HCT116 (cell line): ENCODE measurements at regions not wholly inside any gene's neighbourhood (a gene's known extent, or its start where the extent isn't known, plus 50 kb on each side); places are given as distances from the start of the nearest gene placed in this dataset.

Source experiments
- ATAC-seq: fragments of 200-7000 bp; cut with Tn5 transposase; 2 replicates; pipeline ENCODE4 v1.9.1; 2020; ENCODE audit warnings: mild to moderate bottlenecking, moderate library complexity
- BruUV-seq: library from RNA; stranded (reverse); fragments of 400-500 nt; replicated peaks from 2 replicates; lab custom pipeline; 2021; lab: Mats Ljungman, UMichigan
- CTCF ChIA-PET: fragments of 300-600 bp; sonication (Branson Sonifier 250); formaldehyde crosslinking; loops from one replicate; lab custom pipeline; 2021; ENCODE audit warnings: antibody characterized with exemption; lab: Charles Lee
- POLR2A ChIA-PET: fragments of 300-600, 350-600 bp; sonication (Branson Sonifier 250); formaldehyde crosslinking; loops from one replicate; lab custom pipeline; 2021; ENCODE audit warnings: antibody characterized with exemption; lab: Charles Lee
- RAD21 ChIA-PET, 2 experiments: fragments of 300-600 bp; sonication (Branson Sonifier 250); formaldehyde crosslinking; loops; one replicate each; lab custom pipeline; 2023; ENCODE audit warnings: low total read pairs in 2 of 2; ENCODE audit not compliant: uncharacterized antibody in 2 of 2, unreplicated experiment in 2 of 2, low non-redundant PET in 1 of 2; lab: Charles Lee
- DNase-seq: peaks from one replicate; pipeline ENCODE4 v3.0.0-alpha.2; 2010; ENCODE audit warnings: low read depth, low spot score
- H2AFZ ChIP-seq: fragments of 200-600 bp; shearing (Covaris generic), sonication (generic); 2 replicates; pipeline ENCODE4 v1.6.1; 2017; ENCODE audit warnings: low read depth, mixed run types, mixed read lengths, antibody characterized with exemption, low read length; ENCODE audit not compliant: poor library complexity, severe bottlenecking
- H3K27ac ChIP-seq: 2 replicates; pipeline ENCODE4 v1.5.1; 2012; ENCODE audit warnings: low read depth, low read length
- H3K27me3 ChIP-seq: fragments of 200-600 bp; sonication (generic); 2 replicates; pipeline ENCODE4 v1.6.1; 2016; ENCODE audit warnings: mixed run types, low read length, mixed read lengths; ENCODE audit not compliant: insufficient read depth
- H3K36me3 ChIP-seq, 2 experiments: fragments of 200-500 bp in 1 of 2; fragments of 200-600 bp in 1 of 2; sonication (Bioruptor generic) in 1 of 2; sonication (generic) in 1 of 2; 2 replicates each; pipeline versions ENCODE4 v1.5.1 to v1.6.1; 2014 to 2016; ENCODE audit warnings: low read length in 2 of 2, inconsistent platforms in 1 of 2, mixed read lengths in 1 of 2, mixed run types in 1 of 2; ENCODE audit not compliant: insufficient read depth in 2 of 2, control insufficient read depth in 1 of 2
- H3K4me1 ChIP-seq, 2 experiments: fragments of 200-600 bp in 1 of 2; sonication (generic) in 1 of 2; 2 replicates each; pipeline versions ENCODE4 v1.5.1 to v1.6.1; 2012 to 2017; ENCODE audit warnings: low read length in 2 of 2, inconsistent platforms in 1 of 2, mild to moderate bottlenecking in 1 of 2, mixed read lengths in 1 of 2, mixed run types in 1 of 2, moderate library complexity in 1 of 2; ENCODE audit not compliant: insufficient read depth in 2 of 2, control insufficient read depth in 1 of 2
- H3K4me2 ChIP-seq: fragments of 200-600 bp; sonication (generic); 2 replicates; pipeline ENCODE4 v1.6.1; 2017; ENCODE audit warnings: mixed run types, low read length, mixed read lengths
- H3K4me3 ChIP-seq, 2 experiments: fragments of 200-600 bp in 1 of 2; sonication (generic) in 1 of 2; replicated peaks in 1 of 2; 2 replicates each; pipeline ENCODE4 v1.5.1; 2011 to 2016; ENCODE audit warnings: low read length in 2 of 2, control low read depth in 1 of 2, low read depth in 1 of 2, mild to moderate bottlenecking in 1 of 2, mixed read lengths in 1 of 2, mixed run types in 1 of 2
- H3K79me2 ChIP-seq: fragments of 200-600 bp; sonication (generic); 2 replicates; pipeline ENCODE4 v1.6.1; 2017; ENCODE audit warnings: mild to moderate bottlenecking, mixed run types, low read length, moderate library complexity, mixed read lengths; ENCODE audit not compliant: insufficient read depth
- H3K9ac ChIP-seq: fragments of 200-600 bp; sonication (generic); 2 replicates; pipeline ENCODE4 v1.6.1; 2016; ENCODE audit warnings: low read length, mixed read lengths
- H3K9me2 ChIP-seq: fragments of 200-600 bp; sonication (generic), shearing (Covaris generic); 2 replicates; pipeline ENCODE4 v1.6.1; 2017; ENCODE audit warnings: mixed run types, mild to moderate bottlenecking, moderate library complexity; ENCODE audit not compliant: insufficient read depth
- H3K9me3 ChIP-seq, 2 experiments: fragments of 200-500 bp in 1 of 2; fragments of 200-600 bp in 1 of 2; sonication (Bioruptor generic) in 1 of 2; sonication (generic) in 1 of 2; 2 replicates each; pipeline ENCODE4 v1.6.1; 2014 to 2017; ENCODE audit warnings: low read length in 2 of 2, mixed read lengths in 2 of 2, inconsistent platforms in 1 of 2, low read depth in 1 of 2, mild to moderate bottlenecking in 1 of 2, mixed run types in 1 of 2, moderate library complexity in 1 of 2; ENCODE audit not compliant: control insufficient read depth in 1 of 2, insufficient read depth in 1 of 2
- H4K20me1 ChIP-seq: fragments of 200-600 bp; sonication (generic), shearing (Covaris generic); 2 replicates; pipeline ENCODE4 v1.6.1; 2017; ENCODE audit warnings: mixed run types, mild to moderate bottlenecking, moderate library complexity; ENCODE audit not compliant: insufficient read depth
- CBX3 ChIP-seq: IDR thresholded peaks from 2 replicates; pipeline ENCODE4 v1.6.1; 2012; ENCODE audit warnings: low read depth
- CEBPB ChIP-seq: IDR thresholded peaks from 2 replicates; pipeline ENCODE4 v1.6.1; 2012; ENCODE audit warnings: low read depth
- EGR1 ChIP-seq: IDR thresholded peaks from 2 replicates; pipeline ENCODE4 v1.6.1; 2012; ENCODE audit warnings: low read depth
- EZH2 ChIP-seq: fragments of 200-600 bp; sonication (generic); IDR thresholded peaks from 2 replicates; pipeline ENCODE4 v1.6.1; 2017; ENCODE audit warnings: antibody characterized with exemption, mixed run types
- EZH2phosphoT487 ChIP-seq: fragments of 200-600 bp; IDR thresholded peaks from 2 replicates; pipeline ENCODE4 v1.6.1; 2018; ENCODE audit warnings: antibody characterized with exemption, borderline replicate concordance
- FOSL1 ChIP-seq: IDR thresholded peaks from 2 replicates; pipeline ENCODE4 v1.6.1; 2012; ENCODE audit warnings: low read depth
- JUND ChIP-seq: IDR thresholded peaks from 2 replicates; pipeline ENCODE4 v1.6.1; 2012
- POLR2A ChIP-seq: IDR thresholded peaks from 2 replicates; pipeline ENCODE4 v1.7.0; 2011; ENCODE audit warnings: borderline replicate concordance; ENCODE audit not compliant: insufficient read depth, insufficient read length; ENCODE audit errors: extremely low read depth
- POLR2AphosphoS5 ChIP-seq: IDR thresholded peaks from 2 replicates; pipeline ENCODE4 v1.6.1; 2011; ENCODE audit warnings: mild to moderate bottlenecking, low read depth, low read length, moderate library complexity
- RAD21 ChIP-seq: IDR thresholded peaks from 2 replicates; pipeline ENCODE4 v1.6.1; 2012; ENCODE audit warnings: low read depth, mild to moderate bottlenecking
- SIN3A ChIP-seq: IDR thresholded peaks from 2 replicates; pipeline ENCODE4 v1.6.1; 2012; ENCODE audit warnings: low read depth
- SP1 ChIP-seq: IDR thresholded peaks from 2 replicates; pipeline ENCODE4 v1.6.1; 2012; ENCODE audit warnings: low read depth
- SRF ChIP-seq: IDR thresholded peaks from 2 replicates; pipeline ENCODE4 v1.6.1; 2012; ENCODE audit warnings: low read depth
- ZFX ChIP-seq: fragments of 450-650 bp; IDR thresholded peaks from 2 replicates; pipeline ENCODE4 v1.6.1; 2017
- ZNF274 ChIP-seq: fragments of 200-500 bp; sonication (Bioruptor generic); IDR thresholded peaks from 2 replicates; pipeline ENCODE4 v1.6.1; 2014; ENCODE audit warnings: mild to moderate bottlenecking, low read depth, low read length, inconsistent platforms
- intact Hi-C: fragments of 100-400 bp; cut with micrococcal nuclease; formaldehyde crosslinking; loops from 2 replicates; pipeline ENCODE4 v1.10.0; 2022
- TF ChIP-seq, protein P1 (sequence below): IDR thresholded peaks from 2 replicates; pipeline ENCODE4 v1.6.1; 2011; ENCODE audit warnings: mild to moderate bottlenecking, low read length, moderate library complexity; ENCODE audit not compliant: insufficient replicate concordance; ENCODE audit errors: extremely low read depth
- TF ChIP-seq, protein P2 (sequence below), 3 experiments: fragments of 200-600 bp in 1 of 3; sonication (generic) in 1 of 3; IDR thresholded peaks in 2 of 3; conservative IDR thresholded peaks in 1 of 3; 2 replicates each; pipeline ENCODE4 v1.5.1; 2012 to 2017; ENCODE audit warnings: low read depth in 2 of 3, low read length in 2 of 3, antibody characterized with exemption in 1 of 3, borderline replicate concordance in 1 of 3, control low read depth in 1 of 3, mild to moderate bottlenecking in 1 of 3, mixed read lengths in 1 of 3, mixed run types in 1 of 3, moderate library complexity in 1 of 3; ENCODE audit not compliant: insufficient read depth in 1 of 3
- TF ChIP-seq, protein P3 (sequence below): IDR thresholded peaks from 2 replicates; pipeline ENCODE4 v1.6.1; 2012
- TF ChIP-seq, protein P4 (sequence below): IDR thresholded peaks from 2 replicates; pipeline ENCODE4 v1.6.1; 2012; ENCODE audit warnings: low read depth
- TF ChIP-seq, protein P5 (sequence below): IDR thresholded peaks from 2 replicates; pipeline ENCODE4 v1.6.1; 2012

DNA sequence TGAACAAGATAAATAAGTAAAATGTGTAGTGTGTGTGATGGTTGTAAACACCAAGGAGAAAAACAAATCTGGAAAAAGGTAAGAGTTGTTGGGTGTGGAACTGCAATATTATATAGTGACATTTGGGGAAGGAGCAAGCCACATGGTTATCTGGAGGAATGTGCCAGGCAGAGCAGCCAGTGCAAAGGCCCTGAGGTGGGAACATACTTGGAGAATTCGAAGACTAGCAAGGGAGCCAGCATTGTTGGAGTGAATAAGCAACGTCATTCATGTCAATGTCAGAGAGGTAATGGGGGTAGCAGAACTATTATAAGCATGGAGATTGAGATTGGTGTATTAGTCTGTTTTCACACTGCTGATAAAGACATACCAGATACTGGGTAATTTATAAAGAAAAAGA, 241.5 kb upstream of the LHX5 start:
- H3K9me3 ChIP-seq = no peaks in the 10 kb centered on the region
- H3K9ac ChIP-seq = no peak overlapping the region
- ChIA-PET RAD21 (no interaction called here), POLR2A (no interaction called here), CTCF (no interaction called here)
- TF ChIP-seq SIN3A (no peak), ZNF274 (no peak), POLR2A (no peak), RAD21 (no peak), JUND (no peak), CEBPB (no peak), POLR2AphosphoS5 (no peak), FOSL1 (no peak), EZH2 (no peak), ZFX (no peak), EGR1 (no peak), SRF (no peak), SP1 (no peak), CBX3 (no peak), EZH2phosphoT487 (no peak)
- TF ChIP-seq, protein P1, sequence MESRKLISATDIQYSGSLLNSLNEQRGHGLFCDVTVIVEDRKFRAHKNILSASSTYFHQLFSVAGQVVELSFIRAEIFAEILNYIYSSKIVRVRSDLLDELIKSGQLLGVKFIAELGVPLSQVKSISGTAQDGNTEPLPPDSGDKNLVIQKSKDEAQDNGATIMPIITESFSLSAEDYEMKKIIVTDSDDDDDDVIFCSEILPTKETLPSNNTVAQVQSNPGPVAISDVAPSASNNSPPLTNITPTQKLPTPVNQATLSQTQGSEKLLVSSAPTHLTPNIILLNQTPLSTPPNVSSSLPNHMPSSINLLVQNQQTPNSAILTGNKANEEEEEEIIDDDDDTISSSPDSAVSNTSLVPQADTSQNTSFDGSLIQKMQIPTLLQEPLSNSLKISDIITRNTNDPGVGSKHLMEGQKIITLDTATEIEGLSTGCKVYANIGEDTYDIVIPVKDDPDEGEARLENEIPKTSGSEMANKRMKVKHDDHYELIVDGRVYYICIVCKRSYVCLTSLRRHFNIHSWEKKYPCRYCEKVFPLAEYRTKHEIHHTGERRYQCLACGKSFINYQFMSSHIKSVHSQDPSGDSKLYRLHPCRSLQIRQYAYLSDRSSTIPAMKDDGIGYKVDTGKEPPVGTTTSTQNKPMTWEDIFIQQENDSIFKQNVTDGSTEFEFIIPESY = no peak
- TF ChIP-seq, protein P2, sequence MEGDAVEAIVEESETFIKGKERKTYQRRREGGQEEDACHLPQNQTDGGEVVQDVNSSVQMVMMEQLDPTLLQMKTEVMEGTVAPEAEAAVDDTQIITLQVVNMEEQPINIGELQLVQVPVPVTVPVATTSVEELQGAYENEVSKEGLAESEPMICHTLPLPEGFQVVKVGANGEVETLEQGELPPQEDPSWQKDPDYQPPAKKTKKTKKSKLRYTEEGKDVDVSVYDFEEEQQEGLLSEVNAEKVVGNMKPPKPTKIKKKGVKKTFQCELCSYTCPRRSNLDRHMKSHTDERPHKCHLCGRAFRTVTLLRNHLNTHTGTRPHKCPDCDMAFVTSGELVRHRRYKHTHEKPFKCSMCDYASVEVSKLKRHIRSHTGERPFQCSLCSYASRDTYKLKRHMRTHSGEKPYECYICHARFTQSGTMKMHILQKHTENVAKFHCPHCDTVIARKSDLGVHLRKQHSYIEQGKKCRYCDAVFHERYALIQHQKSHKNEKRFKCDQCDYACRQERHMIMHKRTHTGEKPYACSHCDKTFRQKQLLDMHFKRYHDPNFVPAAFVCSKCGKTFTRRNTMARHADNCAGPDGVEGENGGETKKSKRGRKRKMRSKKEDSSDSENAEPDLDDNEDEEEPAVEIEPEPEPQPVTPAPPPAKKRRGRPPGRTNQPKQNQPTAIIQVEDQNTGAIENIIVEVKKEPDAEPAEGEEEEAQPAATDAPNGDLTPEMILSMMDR (IDR thresholded peaks at IDR 0.05 in 2 of 3, conservative IDR thresholded peaks at IDR 0.05 in 1 of 3; ENCODE audit: borderline replicate concordance in 1 of 3, insufficient read depth in 1 of 3, low read depth in 2 of 3, low read length in 2 of 3) = no peak
- TF ChIP-seq, protein P3, sequence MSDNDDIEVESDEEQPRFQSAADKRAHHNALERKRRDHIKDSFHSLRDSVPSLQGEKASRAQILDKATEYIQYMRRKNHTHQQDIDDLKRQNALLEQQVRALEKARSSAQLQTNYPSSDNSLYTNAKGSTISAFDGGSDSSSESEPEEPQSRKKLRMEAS = no peak
- TF ChIP-seq, protein P4, sequence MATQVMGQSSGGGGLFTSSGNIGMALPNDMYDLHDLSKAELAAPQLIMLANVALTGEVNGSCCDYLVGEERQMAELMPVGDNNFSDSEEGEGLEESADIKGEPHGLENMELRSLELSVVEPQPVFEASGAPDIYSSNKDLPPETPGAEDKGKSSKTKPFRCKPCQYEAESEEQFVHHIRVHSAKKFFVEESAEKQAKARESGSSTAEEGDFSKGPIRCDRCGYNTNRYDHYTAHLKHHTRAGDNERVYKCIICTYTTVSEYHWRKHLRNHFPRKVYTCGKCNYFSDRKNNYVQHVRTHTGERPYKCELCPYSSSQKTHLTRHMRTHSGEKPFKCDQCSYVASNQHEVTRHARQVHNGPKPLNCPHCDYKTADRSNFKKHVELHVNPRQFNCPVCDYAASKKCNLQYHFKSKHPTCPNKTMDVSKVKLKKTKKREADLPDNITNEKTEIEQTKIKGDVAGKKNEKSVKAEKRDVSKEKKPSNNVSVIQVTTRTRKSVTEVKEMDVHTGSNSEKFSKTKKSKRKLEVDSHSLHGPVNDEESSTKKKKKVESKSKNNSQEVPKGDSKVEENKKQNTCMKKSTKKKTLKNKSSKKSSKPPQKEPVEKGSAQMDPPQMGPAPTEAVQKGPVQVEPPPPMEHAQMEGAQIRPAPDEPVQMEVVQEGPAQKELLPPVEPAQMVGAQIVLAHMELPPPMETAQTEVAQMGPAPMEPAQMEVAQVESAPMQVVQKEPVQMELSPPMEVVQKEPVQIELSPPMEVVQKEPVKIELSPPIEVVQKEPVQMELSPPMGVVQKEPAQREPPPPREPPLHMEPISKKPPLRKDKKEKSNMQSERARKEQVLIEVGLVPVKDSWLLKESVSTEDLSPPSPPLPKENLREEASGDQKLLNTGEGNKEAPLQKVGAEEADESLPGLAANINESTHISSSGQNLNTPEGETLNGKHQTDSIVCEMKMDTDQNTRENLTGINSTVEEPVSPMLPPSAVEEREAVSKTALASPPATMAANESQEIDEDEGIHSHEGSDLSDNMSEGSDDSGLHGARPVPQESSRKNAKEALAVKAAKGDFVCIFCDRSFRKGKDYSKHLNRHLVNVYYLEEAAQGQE = no peak
- TF ChIP-seq, protein P5, sequence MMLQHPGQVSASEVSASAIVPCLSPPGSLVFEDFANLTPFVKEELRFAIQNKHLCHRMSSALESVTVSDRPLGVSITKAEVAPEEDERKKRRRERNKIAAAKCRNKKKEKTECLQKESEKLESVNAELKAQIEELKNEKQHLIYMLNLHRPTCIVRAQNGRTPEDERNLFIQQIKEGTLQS = no peak
- no peaks in the 10 kb centered on the region for H3K9me2 ChIP-seq
- no peak for ATAC-seq
- DNase-seq = no peak
- H3K27ac ChIP-seq = no peak overlapping the region
- BruUV-seq = no TSS peak
- no peaks in the 10 kb centered on the region for H4K20me1 ChIP-seq
- no peak overlapping the region for H2AFZ ChIP-seq
- H3K79me2 ChIP-seq = no peaks in the 10 kb centered on the region
- H3K4me1 ChIP-seq = no peaks in the 10 kb centered on the region
- H3K27me3 ChIP-seq = peaks cover 5% of the 10 kb centered on the region; the same call in 1 of the 2 replicates
- H3K4me2 ChIP-seq = no peak overlapping the region
- H3K4me3 ChIP-seq = no peak overlapping the region
- no peaks in the 10 kb centered on the region for H3K36me3 ChIP-seq
- intact Hi-C loops = no loop called here
